Posterior cingulate gyrus (tissue), 11 donors: ENCODE measurements at regions not wholly inside any gene's neighbourhood (a gene's known extent, or its start where the extent isn't known, plus 50 kb on each side); places are given as distances from the start of the nearest gene placed in this dataset.

Experiments
- DNase-seq, 10 donors: peaks; one replicate each; pipeline versions ENCODE4 v3.0.0 to v3.0.0-alpha.2; 2020 to 2021; ENCODE audit warnings: mixed read lengths in 3 of 10
- intact Hi-C: fragments of 100-400 bp; cut with DNase I; formaldehyde crosslinking; loops from one replicate; pipeline ENCODE4 v1.15.1; 2023

- intact Hi-C loops: no loop called here
- peak in 5 of 10 donors; percentile 26 to 93 (median 55) for DNase-seq
Measured at GRCh38 chr2:7999683-8000476, 682.0 kb upstream of the ID2 start.

DNA sequence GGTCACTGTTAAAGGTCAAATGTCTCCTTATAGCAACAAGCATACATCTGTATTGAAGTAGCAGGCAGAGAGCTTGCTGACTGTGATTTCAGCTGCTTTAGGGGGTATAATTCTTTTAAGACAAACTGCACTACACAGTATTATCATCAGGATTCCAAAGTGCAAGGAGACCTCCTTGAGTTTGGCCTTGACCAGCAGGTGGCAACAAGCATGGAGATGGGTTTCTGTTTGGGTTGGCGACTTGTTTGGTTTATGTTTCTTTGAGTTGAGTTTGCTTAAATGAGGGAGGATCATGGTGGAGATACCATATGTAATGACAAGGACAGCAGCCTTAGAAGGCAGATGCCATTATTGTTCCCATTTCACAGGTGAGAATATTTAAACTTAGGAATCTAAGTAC lies 681.0 kb upstream of the ID2 start:
- intact Hi-C loops: no loop called here
- no peak for DNase-seq

DNA sequence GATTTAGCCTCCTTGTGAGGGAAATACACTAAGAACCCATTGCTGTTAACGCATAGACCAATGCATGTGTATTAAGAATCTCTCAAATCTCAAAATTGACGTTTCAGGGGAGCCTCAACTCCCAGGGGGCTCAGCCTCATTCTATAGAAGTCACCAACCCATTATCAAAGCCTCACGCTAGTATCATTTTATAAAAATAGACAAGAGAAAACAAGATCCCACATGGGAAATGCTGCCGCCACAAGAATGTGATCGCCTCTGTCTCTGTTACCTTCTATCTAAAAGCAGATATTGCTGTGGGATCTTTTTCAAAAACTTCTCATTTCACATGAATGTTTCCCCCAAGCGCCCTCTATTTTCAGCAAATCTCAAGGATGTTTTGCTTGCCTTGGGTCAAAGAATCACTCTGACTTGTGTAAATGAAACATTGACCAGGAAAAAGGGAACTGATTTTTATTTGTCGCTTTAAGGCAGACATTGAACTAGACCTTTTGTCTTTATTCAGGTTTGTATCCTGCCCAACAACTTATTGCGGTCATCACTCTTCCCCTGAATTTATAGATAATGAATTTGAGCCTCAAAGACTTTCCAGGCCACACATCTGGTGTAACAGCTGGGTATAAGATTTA lies 679.0 kb upstream of the ID2 start:
- no peak for DNase-seq
- intact Hi-C loops: no loop called here

GRCh38 chr2:8003462-8004075 lies 678.3 kb upstream of the ID2 start:
- peak in 2 of 10 donors; percentile 10 to 86 for DNase-seq
- intact Hi-C loops: no loop called here

DNA sequence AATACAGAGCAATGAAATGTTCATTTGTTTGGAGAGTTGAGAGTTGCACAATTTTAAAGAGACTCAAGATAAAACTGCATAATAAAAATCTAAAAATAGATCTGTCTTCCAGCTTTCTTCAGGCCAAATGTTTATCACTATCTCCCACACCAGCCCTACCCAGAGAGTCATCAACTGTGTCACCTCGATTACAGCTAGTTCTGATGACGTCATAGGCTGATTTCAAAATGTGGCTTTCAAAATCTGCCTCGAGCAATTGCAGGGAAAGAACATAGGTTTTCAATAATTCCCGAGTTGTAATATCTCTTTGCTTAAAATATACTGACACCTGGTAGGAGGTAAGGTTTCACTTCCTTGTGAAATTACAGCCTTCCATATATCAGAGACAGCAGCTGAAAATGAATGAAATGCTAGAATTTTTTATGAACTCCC lies 677.6 kb upstream of the ID2 start:
- intact Hi-C loops: no loop called here
- DNase-seq: no peak

- DNase-seq: no peak
- intact Hi-C loops: no loop called here
Measured at GRCh38 chr2:8006181-8006580, 675.7 kb upstream of the ID2 start.

GRCh38 chr2:8006626-8007025 lies 675.2 kb upstream of the ID2 start:
- intact Hi-C loops: no loop called here

DNA sequence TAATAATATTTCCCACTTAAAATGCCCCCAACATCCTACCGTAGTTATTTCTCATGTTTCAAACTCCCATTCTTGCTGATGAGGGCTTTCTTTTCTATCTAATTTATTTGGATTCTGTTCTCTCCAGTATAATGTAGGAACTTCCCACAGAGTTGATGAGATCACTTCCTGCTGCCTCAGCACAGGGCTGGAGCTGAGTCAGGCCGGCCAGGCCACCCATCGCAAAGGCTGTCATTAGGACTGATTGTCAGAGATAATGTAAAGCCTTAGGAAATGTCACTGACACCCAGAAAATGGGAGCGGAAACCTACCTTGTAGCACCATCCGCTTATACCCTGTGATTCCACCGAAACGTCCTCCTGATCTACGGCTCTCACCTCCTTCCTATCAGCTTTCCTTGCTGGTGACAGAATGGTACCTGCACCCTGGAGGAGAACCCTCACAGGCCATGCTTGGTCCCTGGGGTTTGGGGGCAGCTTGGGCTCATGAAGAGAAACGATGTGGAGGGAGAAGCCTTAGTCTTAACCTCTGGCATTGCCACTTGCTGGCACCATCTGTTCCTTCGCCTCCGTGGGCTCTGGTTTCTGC lies 672.8 kb upstream of the ID2 start:
- DNase-seq: no peak
- intact Hi-C loops: no loop called here

More at GRCh38 chr2:8006626-8007025, 675.2 kb upstream of the ID2 start:
- no peak for DNase-seq

DNA sequence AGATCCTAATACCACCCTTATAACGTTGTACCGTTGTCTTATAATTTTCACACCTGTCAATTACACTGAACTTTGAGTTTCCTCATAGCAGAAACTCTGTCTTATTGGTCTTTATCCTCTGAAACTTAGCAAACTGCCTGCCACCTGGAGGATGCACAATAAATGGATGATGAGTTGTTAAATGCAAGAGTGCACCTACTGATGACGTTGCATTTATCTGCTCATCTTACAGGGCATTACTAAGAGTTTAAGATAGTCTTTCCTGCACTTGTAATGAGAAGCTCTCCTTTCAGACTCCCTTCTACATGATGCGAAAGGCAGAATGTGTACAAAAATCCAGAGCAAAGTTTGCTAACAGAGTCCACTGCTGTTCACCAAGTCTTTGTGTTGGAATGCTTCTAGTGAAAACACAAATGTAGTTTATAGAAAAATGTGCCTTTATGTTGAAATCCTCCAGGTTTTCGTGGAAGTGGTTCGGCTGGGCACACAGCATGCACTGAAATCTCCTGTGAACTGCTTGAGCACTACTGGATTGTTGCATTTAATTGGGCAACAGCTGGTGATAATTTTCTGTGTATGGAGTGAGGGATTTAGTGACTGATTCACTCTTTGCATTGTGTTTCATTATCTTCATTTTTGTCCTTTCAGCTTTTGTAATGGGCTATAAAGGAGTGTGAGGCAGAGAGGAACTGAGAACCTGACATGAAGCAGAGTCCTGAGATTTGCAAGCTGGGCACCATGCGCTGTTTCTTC lies 665.8 kb upstream of the ID2 start:
- intact Hi-C loops: no loop called here
- no peak for DNase-seq

GRCh38 chr2:8016688-8017087 lies 665.2 kb upstream of the ID2 start:
- no peak for DNase-seq
- intact Hi-C loops: no loop called here

GRCh38 chr2:8018956-8019355 lies 662.9 kb upstream of the ID2 start:
- intact Hi-C loops: no loop called here
- no peak for DNase-seq

- no peak for DNase-seq
- intact Hi-C loops: no loop called here
Measured at GRCh38 chr2:8019934-8020333, 661.9 kb upstream of the ID2 start.

- DNase-seq: no peak
- intact Hi-C loops: no loop called here
Measured at GRCh38 chr2:8021921-8022320, 659.9 kb upstream of the ID2 start.

DNA sequence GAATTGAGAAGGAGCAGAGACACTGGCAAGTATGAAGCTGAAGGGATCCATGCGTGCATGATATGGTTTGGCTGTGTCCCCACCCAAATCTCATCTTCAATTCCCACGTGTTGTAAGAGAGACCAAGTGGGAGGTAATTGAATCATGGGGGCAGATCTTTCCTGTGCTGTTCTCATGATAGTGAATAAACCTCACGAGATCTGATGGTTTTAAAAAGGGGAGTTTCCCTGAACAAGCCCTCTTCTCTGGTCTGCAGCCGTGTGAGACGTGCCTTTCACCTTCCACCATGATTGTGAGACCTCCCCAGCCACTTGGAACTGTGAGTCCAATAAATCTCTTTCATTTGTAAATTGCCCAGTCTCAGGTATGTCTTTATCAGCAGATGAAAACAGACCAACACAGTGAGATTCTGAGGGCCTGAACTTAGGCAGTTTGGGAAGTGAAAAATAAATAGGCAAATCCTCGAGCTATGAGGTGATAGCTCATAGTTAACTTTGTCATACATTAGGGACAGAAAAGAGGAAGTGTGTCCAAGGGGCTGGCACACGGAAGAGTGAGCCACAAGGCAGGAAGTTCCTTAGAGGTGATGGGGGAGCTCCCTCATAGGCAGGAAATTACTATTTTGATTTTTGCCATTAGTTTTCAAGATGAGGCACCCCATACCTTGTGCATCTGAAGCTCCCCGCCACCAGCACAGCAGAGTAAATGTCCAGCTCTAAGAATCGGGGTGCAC lies 658.8 kb upstream of the ID2 start:
- intact Hi-C loops: no loop called here
- no peak for DNase-seq

DNA sequence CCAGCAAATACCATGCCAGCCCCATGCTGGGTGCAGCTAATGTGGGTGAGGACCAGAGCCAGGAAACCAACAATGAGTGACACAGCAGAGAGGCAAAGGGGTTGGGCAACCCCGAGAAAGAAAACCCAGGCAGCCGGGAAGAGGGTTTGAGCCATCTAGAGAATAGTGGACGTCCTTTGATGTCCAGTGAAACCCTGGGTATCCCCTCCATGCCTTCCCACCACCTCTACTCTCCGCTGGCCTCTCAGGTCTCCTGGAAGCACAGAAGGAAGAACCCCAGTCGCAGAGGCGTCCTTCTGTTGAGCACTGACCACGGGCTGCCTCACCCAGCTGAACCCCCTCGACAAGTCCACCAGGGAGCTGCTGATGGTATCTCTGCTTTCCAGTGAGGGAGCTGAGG lies 657.4 kb upstream of the ID2 start:
- DNase-seq: no peak
- intact Hi-C loops: no loop called here

DNA sequence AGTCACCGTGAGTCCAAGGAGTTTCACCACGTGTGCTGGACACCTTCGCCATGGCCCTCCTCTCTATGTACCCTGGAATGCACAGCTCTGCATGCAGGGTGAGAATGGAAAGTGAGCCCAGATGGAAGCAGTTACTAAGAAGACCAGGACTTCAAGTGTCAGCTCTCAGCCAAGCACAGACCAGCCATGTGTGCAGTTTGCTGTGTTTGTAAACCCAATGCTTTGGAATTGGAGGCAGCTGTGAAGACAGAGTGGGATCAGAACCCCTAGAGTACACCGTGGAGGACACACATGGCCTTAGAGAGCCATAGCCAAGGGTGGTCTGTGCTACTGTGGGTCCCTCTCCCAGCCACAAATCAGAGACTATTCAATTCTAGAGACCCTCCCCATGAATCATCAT lies 655.5 kb upstream of the ID2 start:
- intact Hi-C loops: no loop called here
- no peak for DNase-seq

DNA sequence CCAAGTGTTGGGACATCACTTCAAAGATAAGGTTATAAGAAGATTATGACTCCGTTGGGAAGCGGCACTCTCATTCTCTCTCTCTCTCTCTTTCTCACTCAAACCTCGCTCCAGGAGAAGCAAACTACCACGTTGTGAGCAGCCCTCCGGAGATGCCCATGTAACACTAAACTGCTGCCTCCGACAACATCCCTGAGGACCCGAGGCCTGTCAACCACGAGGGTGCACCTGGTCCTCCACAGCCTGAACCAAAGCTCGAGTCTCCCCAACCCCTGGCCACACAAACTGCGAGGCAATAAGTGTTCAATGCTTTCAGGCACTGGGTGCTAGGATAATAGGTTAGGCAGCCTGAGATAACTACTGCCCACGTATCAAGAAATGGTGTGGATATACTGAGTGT lies 654.5 kb upstream of the ID2 start:
- intact Hi-C loops: no loop called here
- no peak for DNase-seq

DNA sequence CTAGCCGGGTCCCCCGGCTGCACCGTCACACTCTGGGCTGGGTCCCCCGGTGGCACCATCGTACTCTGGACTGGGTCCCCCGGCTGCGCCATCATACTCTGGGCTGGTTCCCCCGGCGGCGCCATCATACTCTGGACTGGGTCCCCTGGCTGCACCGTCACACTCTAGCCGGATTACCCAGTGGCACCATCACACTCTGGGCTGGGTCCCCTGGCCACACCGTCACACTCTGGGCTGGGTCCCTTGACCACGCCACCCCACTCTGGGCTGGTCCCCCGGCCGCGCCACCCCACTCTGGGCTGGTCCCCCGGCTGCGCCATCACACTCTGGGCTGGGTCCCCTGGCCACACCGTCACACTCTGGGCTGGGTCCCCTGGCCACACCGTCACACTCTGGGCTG lies 653.8 kb upstream of the ID2 start:
- DNase-seq: peak in 1 of 10 donors; percentile 79
- intact Hi-C loops: no loop called here

- intact Hi-C loops: no loop called here
- no peak for DNase-seq
Measured at GRCh38 chr2:8028436-8028835, 653.4 kb upstream of the ID2 start.

DNA sequence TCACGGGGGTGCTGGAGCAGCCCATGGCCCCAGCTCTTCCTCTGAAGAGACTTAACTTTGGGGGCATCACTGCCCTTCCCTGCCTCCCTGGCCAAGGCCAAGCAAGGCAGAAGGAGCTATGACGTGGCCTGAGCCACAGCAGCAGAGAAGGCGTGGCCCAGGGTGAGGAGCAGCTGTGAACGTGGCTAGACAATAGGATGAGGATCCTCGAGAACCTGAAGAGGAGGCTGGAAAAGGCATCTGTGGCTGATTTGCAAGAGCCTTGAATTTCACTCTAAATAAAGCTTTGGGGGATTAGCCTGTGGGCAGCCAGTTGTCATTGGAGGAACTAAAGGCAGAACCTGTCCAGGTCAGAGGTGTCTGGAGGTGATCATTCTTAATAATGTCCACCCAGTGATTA lies 652.9 kb upstream of the ID2 start:
- DNase-seq: no peak
- intact Hi-C loops: no loop called here
